GM12878 (cell line): ENCODE measurements at regions not wholly inside any gene's neighbourhood (a gene's known extent, or its start where the extent isn't known, plus 50 kb on each side); places are given as distances from the start of the nearest gene placed in this dataset.

Source experiments
- BCL11A ChIP-seq: IDR thresholded peaks from 2 replicates; pipeline ENCODE4 v1.6.1; 2011; ENCODE audit warnings: low read depth, low read length
- BRCA1 ChIP-seq: IDR thresholded peaks from 2 replicates; pipeline ENCODE4 v1.6.1; 2011; ENCODE audit warnings: low read depth, low read length, improper control_type of control experiment
- CREB1 ChIP-seq: IDR thresholded peaks from 2 replicates; pipeline ENCODE4 v1.6.1; 2012; ENCODE audit warnings: low read depth, mild to moderate bottlenecking, inconsistent platforms
- CTCF ChIP-seq, 3 experiments: IDR thresholded peaks in 2 of 3; conservative IDR thresholded peaks in 1 of 3; 2 replicates each; pipeline ENCODE4 v1.5.1; 2011; ENCODE audit warnings: low read depth in 3 of 3, low read length in 3 of 3, mild to moderate bottlenecking in 3 of 3, control low read depth in 2 of 3, moderate library complexity in 2 of 3, inconsistent platforms in 1 of 3, mixed read lengths in 1 of 3; ENCODE audit not compliant: control insufficient read depth in 2 of 3, insufficient read depth in 1 of 3; ENCODE audit errors: extremely low read depth in 1 of 3
- FOS ChIP-seq: IDR thresholded peaks from 3 replicates; pipeline ENCODE4 v1.6.1; 2011; ENCODE audit warnings: borderline replicate concordance; ENCODE audit not compliant: insufficient read length; ENCODE audit errors: extremely low read depth
- PML ChIP-seq: IDR thresholded peaks from 2 replicates; pipeline ENCODE4 v1.6.1; 2012; ENCODE audit warnings: low read length, inconsistent platforms
- POLR2AphosphoS5 ChIP-seq: IDR thresholded peaks from 2 replicates; pipeline ENCODE4 v1.6.1; 2011; ENCODE audit warnings: mild to moderate bottlenecking, low read length, inconsistent platforms
- POU2F2 ChIP-seq: IDR thresholded peaks from 3 replicates; pipeline ENCODE4 v1.6.1; 2011; ENCODE audit warnings: low read depth, mild to moderate bottlenecking, low read length, borderline replicate concordance
- TCF12 ChIP-seq: IDR thresholded peaks from 2 replicates; pipeline ENCODE4 v1.6.1; 2011; ENCODE audit warnings: low read depth, mild to moderate bottlenecking, low read length
- TF ChIP-seq, protein P1 (sequence below): fragments of 450-650 bp; IDR thresholded peaks from 2 replicates; pipeline ENCODE4 v1.6.1; 2017; ENCODE audit warnings: mild to moderate bottlenecking, low read depth, inconsistent platforms; ENCODE audit not compliant: poor library complexity, severe bottlenecking

DNA sequence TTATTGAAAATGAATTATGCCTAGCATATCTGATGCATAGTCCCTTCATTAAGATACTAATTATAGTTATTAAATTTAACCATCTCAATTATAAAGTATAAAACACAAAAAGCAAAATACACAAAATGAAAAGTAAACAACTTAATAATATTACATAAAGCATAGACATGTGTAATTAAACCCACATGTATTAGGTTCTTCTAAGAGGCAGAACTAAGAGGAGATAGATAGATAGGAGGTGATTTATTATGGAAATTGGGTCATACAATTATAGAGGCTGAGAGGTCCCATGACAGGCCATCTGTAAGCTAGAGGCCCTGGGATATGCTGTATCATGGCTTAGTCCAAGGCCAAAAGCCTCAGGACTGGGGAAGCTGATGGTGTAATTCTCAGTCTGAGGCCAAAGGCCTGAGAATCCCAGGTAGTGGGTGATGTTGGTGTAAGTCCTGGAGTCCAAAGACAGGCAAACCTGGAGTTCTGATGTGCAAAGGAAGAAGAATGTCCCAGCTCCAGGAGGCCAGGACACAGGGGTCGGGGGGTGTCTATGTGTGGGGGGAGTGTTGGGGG is 953.3 kb downstream of the TRHDE start:
- TF ChIP-seq CTCF (IDR thresholded peaks at IDR 0.05 in 2 of 3, conservative IDR thresholded peaks at IDR 0.05 in 1 of 3; ENCODE audit: control insufficient read depth in 2 of 3, extremely low read depth in 1 of 3, insufficient read depth in 1 of 3, low read depth in 3 of 3, low read length in 3 of 3) (no peak), PML (no peak), FOS (no peak), POU2F2 (no peak), BCL11A (no peak), CREB1 (no peak), POLR2AphosphoS5 (no peak), TCF12 (no peak), BRCA1 (no peak)
- TF ChIP-seq, protein P1, sequence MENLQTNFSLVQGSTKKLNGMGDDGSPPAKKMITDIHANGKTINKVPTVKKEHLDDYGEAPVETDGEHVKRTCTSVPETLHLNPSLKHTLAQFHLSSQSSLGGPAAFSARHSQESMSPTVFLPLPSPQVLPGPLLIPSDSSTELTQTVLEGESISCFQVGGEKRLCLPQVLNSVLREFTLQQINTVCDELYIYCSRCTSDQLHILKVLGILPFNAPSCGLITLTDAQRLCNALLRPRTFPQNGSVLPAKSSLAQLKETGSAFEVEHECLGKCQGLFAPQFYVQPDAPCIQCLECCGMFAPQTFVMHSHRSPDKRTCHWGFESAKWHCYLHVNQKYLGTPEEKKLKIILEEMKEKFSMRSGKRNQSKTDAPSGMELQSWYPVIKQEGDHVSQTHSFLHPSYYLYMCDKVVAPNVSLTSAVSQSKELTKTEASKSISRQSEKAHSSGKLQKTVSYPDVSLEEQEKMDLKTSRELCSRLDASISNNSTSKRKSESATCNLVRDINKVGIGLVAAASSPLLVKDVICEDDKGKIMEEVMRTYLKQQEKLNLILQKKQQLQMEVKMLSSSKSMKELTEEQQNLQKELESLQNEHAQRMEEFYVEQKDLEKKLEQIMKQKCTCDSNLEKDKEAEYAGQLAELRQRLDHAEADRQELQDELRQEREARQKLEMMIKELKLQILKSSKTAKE = no peak
